Loucy (cell line): ENCODE measurements at regions not wholly inside any gene's neighbourhood (a gene's known extent, or its start where the extent isn't known, plus 50 kb on each side); places are given as distances from the start of the nearest gene placed in this dataset.

Experiments used
- CTCF ChIP-seq: fragments of 200-600 bp; sonication (generic); conservative IDR thresholded peaks from 2 replicates; pipeline ENCODE4 v1.5.1; 2014; ENCODE audit warnings: mild to moderate bottlenecking, antibody characterized with exemption, low read length
- EZH2phosphoT487 ChIP-seq: fragments of 200-600 bp; IDR thresholded peaks from 2 replicates; pipeline ENCODE4 v1.6.1; 2018; ENCODE audit warnings: antibody characterized with exemption, mild to moderate bottlenecking, moderate library complexity, borderline replicate concordance

DNA sequence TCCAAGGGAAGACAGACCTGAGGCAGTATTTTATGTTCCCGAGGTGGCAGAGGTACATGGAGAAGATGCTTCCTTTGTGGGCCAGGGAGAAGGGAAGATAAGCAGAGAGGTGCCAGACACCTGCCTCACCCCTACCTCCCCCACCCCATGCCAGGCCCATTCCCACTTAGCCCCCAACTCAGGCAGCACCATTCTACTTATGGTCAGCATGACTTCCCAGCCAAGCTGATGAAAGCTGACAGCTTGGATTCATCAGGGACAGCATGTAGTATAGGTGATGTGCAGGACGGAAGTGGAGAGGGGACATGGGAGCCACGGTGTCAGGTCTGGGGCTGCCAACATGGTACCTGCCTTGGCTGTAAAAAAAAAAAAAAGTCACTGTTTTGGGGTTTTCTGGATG is 57.5 kb upstream of the CSPG4 start:
- TF ChIP-seq CTCF (no peak), EZH2phosphoT487 (no peak)
